MM.1S (cell line): ENCODE measurements at regions not wholly inside any gene's neighbourhood (a gene's known extent, or its start where the extent isn't known, plus 50 kb on each side); places are given as distances from the start of the nearest gene placed in this dataset.

ENCODE experiments used
- EZH2 ChIP-seq: fragments of 300-600 bp; sonication (generic); optimal IDR thresholded peaks from 2 replicates; pipeline ENCODE3; 2017; ENCODE audit warnings: low read depth, mild to moderate bottlenecking, antibody characterized with exemption, low read length, mixed read lengths
- TF ChIP-seq, protein P1 (sequence below): fragments of 300-600 bp; sonication (generic); IDR thresholded peaks from 2 replicates; pipeline ENCODE4 v1.5.1; 2016; ENCODE audit warnings: antibody characterized with exemption, low read length, mixed read lengths

- no peak for TF ChIP-seq EZH2
- TF ChIP-seq, protein P1, sequence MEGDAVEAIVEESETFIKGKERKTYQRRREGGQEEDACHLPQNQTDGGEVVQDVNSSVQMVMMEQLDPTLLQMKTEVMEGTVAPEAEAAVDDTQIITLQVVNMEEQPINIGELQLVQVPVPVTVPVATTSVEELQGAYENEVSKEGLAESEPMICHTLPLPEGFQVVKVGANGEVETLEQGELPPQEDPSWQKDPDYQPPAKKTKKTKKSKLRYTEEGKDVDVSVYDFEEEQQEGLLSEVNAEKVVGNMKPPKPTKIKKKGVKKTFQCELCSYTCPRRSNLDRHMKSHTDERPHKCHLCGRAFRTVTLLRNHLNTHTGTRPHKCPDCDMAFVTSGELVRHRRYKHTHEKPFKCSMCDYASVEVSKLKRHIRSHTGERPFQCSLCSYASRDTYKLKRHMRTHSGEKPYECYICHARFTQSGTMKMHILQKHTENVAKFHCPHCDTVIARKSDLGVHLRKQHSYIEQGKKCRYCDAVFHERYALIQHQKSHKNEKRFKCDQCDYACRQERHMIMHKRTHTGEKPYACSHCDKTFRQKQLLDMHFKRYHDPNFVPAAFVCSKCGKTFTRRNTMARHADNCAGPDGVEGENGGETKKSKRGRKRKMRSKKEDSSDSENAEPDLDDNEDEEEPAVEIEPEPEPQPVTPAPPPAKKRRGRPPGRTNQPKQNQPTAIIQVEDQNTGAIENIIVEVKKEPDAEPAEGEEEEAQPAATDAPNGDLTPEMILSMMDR: no peak
These were observed 169.9 kb downstream of the EN1 start for GRCh38 chr2:118677546-118677945.
